WTC11 (cell line): ENCODE measurements at regions not wholly inside any gene's neighbourhood (a gene's known extent, or its start where the extent isn't known, plus 50 kb on each side); places are given as distances from the start of the nearest gene placed in this dataset.

ENCODE experiments used
- ATAC-seq: fragments of 200-7000 bp; cut with Tn5 transposase; 2 replicates; pipeline ENCODE4 v1.10.0; 2021; ENCODE audit warnings: mild to moderate bottlenecking, moderate library complexity
- CTCF ChIA-PET: fragments of 300-600 bp; sonication (Branson Sonifier 250); formaldehyde crosslinking; loops from one replicate; lab custom pipeline; 2021; ENCODE audit warnings: antibody characterized with exemption; lab: Charles Lee
- POLR2A ChIA-PET: fragments of 350-600 bp; sonication (Branson Sonifier 250); formaldehyde crosslinking; loops from one replicate; lab custom pipeline; 2021; ENCODE audit warnings: antibody characterized with exemption; lab: Charles Lee
- DNase-seq: peaks from one replicate; pipeline ENCODE4 v3.0.0; 2021; ENCODE audit warnings: low spot score
- H3K27ac Mint-ChIP-seq: 2 replicates; pipeline ENCODE4 v1.8.0; 2021; ENCODE audit warnings: mixed read lengths
- H3K27me3 Mint-ChIP-seq: 2 replicates; pipeline ENCODE4 v1.8.0; 2021; ENCODE audit warnings: low read depth, mild to moderate bottlenecking, moderate library complexity, mixed read lengths
- H3K36me3 Mint-ChIP-seq: 2 replicates; pipeline ENCODE4 v1.8.0; 2021; ENCODE audit warnings: mixed read lengths
- H3K4me1 Mint-ChIP-seq: 2 replicates; pipeline ENCODE4 v1.8.0; 2022; ENCODE audit warnings: mixed read lengths
- H3K4me3 Mint-ChIP-seq: 2 replicates; pipeline ENCODE4 v1.8.0; 2021; ENCODE audit warnings: mild to moderate bottlenecking, moderate library complexity, mixed read lengths
- H3K9me3 Mint-ChIP-seq: 2 replicates; pipeline ENCODE4 v1.8.0; 2021; ENCODE audit warnings: mixed read lengths
- AFF4 ChIP-seq: sonication (generic); formaldehyde crosslinking; IDR thresholded peaks from 2 replicates; pipeline ENCODE4 v1.8.1; 2023; ENCODE audit warnings: mild to moderate bottlenecking, missing genetic modification reagents, borderline replicate concordance
- E2F1 ChIP-seq: sonication (generic); formaldehyde crosslinking; IDR thresholded peaks from 2 replicates; pipeline ENCODE4 v1.8.0; 2022; ENCODE audit warnings: mild to moderate bottlenecking, missing genetic modification reagents
- ELF4 ChIP-seq: sonication (generic); formaldehyde crosslinking; IDR thresholded peaks from 2 replicates; pipeline ENCODE4 v1.8.1; 2022; ENCODE audit warnings: low read depth, mild to moderate bottlenecking, moderate library complexity, missing genetic modification reagents
- HMGA2 ChIP-seq: fragments of 250-450 bp; sonication (Bioruptor Pico); IDR thresholded peaks from 2 replicates; pipeline ENCODE4 v1.4.0; 2021; ENCODE audit warnings: mild to moderate bottlenecking, moderate library complexity
- JUN ChIP-seq: sonication (generic); formaldehyde crosslinking; IDR thresholded peaks from 2 replicates; pipeline ENCODE4 v1.8.0; 2023; ENCODE audit warnings: mild to moderate bottlenecking, missing genetic modification reagents
- NR2C2 ChIP-seq: sonication (generic); formaldehyde crosslinking; IDR thresholded peaks from 2 replicates; pipeline ENCODE4 v1.8.0; 2022; ENCODE audit warnings: mild to moderate bottlenecking, missing genetic modification reagents
- NR3C1 ChIP-seq: sonication (generic); formaldehyde crosslinking; conservative IDR thresholded peaks from 2 replicates; pipeline ENCODE4 v1.8.1; 2023; ENCODE audit warnings: low read depth, mild to moderate bottlenecking, missing genetic modification reagents
- PREB ChIP-seq: sonication (generic); formaldehyde crosslinking; IDR thresholded peaks from 2 replicates; pipeline ENCODE4 v1.8.1; 2022; ENCODE audit warnings: mild to moderate bottlenecking, missing genetic modification reagents, moderate library complexity, borderline replicate concordance
- RELA ChIP-seq: sonication (generic); formaldehyde crosslinking; IDR thresholded peaks from 2 replicates; pipeline ENCODE4 v1.8.1; 2022; ENCODE audit warnings: missing genetic modification reagents, mild to moderate bottlenecking, borderline replicate concordance
- ZBTB21 ChIP-seq: sonication (generic); formaldehyde crosslinking; IDR thresholded peaks from 2 replicates; pipeline ENCODE4 v1.8.1; 2023; ENCODE audit warnings: mild to moderate bottlenecking, missing genetic modification reagents, borderline replicate concordance
- ZNF219 ChIP-seq: sonication (generic); formaldehyde crosslinking; IDR thresholded peaks from 2 replicates; pipeline ENCODE4 v1.8.0; 2023; ENCODE audit warnings: missing genetic modification reagents, mild to moderate bottlenecking, borderline replicate concordance
- ZNF232 ChIP-seq: sonication (generic); formaldehyde crosslinking; IDR thresholded peaks from 2 replicates; pipeline ENCODE4 v1.8.0; 2022; ENCODE audit warnings: mild to moderate bottlenecking, missing genetic modification reagents
- ZNF416 ChIP-seq: fragments of 250-450 bp; sonication (Bioruptor Pico); IDR thresholded peaks from 2 replicates; pipeline ENCODE4 v1.9.0; 2021; ENCODE audit warnings: mild to moderate bottlenecking, inconsistent platforms
- ZSCAN18 ChIP-seq: fragments of 250-450 bp; sonication (Bioruptor Pico); IDR thresholded peaks from 2 replicates; pipeline ENCODE4 v2.1.2; 2022; ENCODE audit warnings: mild to moderate bottlenecking, moderate library complexity
- TF ChIP-seq, protein P1 (sequence below): sonication (generic); formaldehyde crosslinking; conservative IDR thresholded peaks from 2 replicates; pipeline ENCODE4 v1.8.1; 2023; ENCODE audit warnings: mild to moderate bottlenecking, low read depth, missing genetic modification reagents, moderate library complexity
- TF ChIP-seq, protein P2 (sequence below): sonication (generic); formaldehyde crosslinking; IDR thresholded peaks from 2 replicates; pipeline ENCODE4 v1.8.1; 2022; ENCODE audit warnings: low read depth, missing genetic modification reagents, borderline replicate concordance
- TF ChIP-seq, protein P3 (sequence below): sonication (generic); formaldehyde crosslinking; IDR thresholded peaks from 2 replicates; pipeline ENCODE4 v1.8.0; 2023; ENCODE audit warnings: missing genetic modification reagents
- TF ChIP-seq, protein P4 (sequence below): sonication (generic); formaldehyde crosslinking; IDR thresholded peaks from 2 replicates; pipeline ENCODE4 v1.8.0; 2023; ENCODE audit warnings: missing genetic modification reagents, mild to moderate bottlenecking, borderline replicate concordance

DNA sequence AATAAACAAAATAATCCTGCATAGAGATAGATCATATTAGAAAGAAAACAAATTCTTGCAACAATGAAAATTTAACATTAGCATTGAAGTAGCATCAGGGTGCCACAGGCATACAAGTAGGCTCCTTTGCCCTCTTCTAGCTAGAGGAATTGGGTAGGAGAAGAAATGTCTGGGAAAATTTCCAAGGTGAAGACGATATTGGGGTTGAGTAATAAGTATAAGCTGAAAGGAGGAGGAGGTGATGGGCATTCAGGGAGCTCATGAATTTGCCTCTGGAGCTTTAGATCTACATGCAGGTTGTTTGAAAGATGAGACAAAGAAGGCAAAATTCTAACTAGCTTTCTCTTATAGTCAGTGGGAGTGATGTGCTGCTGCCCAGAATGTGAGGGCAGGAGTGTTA is 504.9 kb downstream of the CCDC85A start:
- DNase-seq, result no peak
- ChIA-PET CTCF (interaction anchor here (0.9 kb wide), 1 partner anchor 212 kb away, joined by 3 read pairs; no protein-coding TSS in a partner anchor), POLR2A (no interaction called here)
- Mint-ChIP-seq H3K27me3 (no peaks in the 10 kb centered on the region), H3K9me3 (peaks cover 9% of the 10 kb centered on the region; the same call in 1 of the 2 replicates), H3K4me3 (no peak overlapping the region), H3K4me1 (peaks cover 3% of the 10 kb centered on the region; the same call in 1 of the 2 replicates), H3K27ac (no peak overlapping the region), H3K36me3 (no peaks in the 10 kb centered on the region)
- ATAC-seq, result no peak
- no peak for TF ChIP-seq ELF4 (CRISPR knock-in tag)
- no peak for TF ChIP-seq AFF4 (CRISPR knock-in tag)
- TF ChIP-seq, protein P1, sequence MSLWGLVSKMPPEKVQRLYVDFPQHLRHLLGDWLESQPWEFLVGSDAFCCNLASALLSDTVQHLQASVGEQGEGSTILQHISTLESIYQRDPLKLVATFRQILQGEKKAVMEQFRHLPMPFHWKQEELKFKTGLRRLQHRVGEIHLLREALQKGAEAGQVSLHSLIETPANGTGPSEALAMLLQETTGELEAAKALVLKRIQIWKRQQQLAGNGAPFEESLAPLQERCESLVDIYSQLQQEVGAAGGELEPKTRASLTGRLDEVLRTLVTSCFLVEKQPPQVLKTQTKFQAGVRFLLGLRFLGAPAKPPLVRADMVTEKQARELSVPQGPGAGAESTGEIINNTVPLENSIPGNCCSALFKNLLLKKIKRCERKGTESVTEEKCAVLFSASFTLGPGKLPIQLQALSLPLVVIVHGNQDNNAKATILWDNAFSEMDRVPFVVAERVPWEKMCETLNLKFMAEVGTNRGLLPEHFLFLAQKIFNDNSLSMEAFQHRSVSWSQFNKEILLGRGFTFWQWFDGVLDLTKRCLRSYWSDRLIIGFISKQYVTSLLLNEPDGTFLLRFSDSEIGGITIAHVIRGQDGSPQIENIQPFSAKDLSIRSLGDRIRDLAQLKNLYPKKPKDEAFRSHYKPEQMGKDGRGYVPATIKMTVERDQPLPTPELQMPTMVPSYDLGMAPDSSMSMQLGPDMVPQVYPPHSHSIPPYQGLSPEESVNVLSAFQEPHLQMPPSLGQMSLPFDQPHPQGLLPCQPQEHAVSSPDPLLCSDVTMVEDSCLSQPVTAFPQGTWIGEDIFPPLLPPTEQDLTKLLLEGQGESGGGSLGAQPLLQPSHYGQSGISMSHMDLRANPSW (CRISPR knock-in tag), result no peak
- no peak for TF ChIP-seq PREB (CRISPR knock-in tag)
- TF ChIP-seq RELA (CRISPR knock-in tag), result no peak
- no peak for TF ChIP-seq NR2C2 (CRISPR knock-in tag)
- TF ChIP-seq ZSCAN18 (CRISPR knock-in tag), result no peak
- TF ChIP-seq HMGA2 (CRISPR knock-in tag), result no peak
- TF ChIP-seq ZNF416 (CRISPR knock-in tag), result no peak
- TF ChIP-seq ZNF219 (CRISPR knock-in tag), result no peak
- TF ChIP-seq, protein P2, sequence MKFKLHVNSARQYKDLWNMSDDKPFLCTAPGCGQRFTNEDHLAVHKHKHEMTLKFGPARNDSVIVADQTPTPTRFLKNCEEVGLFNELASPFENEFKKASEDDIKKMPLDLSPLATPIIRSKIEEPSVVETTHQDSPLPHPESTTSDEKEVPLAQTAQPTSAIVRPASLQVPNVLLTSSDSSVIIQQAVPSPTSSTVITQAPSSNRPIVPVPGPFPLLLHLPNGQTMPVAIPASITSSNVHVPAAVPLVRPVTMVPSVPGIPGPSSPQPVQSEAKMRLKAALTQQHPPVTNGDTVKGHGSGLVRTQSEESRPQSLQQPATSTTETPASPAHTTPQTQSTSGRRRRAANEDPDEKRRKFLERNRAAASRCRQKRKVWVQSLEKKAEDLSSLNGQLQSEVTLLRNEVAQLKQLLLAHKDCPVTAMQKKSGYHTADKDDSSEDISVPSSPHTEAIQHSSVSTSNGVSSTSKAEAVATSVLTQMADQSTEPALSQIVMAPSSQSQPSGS (CRISPR knock-in tag), result no peak
- no peak for TF ChIP-seq JUN (CRISPR knock-in tag)
- TF ChIP-seq NR3C1 (CRISPR knock-in tag), result no peak
- TF ChIP-seq, protein P3, sequence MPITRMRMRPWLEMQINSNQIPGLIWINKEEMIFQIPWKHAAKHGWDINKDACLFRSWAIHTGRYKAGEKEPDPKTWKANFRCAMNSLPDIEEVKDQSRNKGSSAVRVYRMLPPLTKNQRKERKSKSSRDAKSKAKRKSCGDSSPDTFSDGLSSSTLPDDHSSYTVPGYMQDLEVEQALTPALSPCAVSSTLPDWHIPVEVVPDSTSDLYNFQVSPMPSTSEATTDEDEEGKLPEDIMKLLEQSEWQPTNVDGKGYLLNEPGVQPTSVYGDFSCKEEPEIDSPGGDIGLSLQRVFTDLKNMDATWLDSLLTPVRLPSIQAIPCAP, result no peak
- TF ChIP-seq ZNF232, result no peak
- TF ChIP-seq ZBTB21 (CRISPR knock-in tag), result no peak
- no peak for TF ChIP-seq E2F1
- TF ChIP-seq, protein P4, sequence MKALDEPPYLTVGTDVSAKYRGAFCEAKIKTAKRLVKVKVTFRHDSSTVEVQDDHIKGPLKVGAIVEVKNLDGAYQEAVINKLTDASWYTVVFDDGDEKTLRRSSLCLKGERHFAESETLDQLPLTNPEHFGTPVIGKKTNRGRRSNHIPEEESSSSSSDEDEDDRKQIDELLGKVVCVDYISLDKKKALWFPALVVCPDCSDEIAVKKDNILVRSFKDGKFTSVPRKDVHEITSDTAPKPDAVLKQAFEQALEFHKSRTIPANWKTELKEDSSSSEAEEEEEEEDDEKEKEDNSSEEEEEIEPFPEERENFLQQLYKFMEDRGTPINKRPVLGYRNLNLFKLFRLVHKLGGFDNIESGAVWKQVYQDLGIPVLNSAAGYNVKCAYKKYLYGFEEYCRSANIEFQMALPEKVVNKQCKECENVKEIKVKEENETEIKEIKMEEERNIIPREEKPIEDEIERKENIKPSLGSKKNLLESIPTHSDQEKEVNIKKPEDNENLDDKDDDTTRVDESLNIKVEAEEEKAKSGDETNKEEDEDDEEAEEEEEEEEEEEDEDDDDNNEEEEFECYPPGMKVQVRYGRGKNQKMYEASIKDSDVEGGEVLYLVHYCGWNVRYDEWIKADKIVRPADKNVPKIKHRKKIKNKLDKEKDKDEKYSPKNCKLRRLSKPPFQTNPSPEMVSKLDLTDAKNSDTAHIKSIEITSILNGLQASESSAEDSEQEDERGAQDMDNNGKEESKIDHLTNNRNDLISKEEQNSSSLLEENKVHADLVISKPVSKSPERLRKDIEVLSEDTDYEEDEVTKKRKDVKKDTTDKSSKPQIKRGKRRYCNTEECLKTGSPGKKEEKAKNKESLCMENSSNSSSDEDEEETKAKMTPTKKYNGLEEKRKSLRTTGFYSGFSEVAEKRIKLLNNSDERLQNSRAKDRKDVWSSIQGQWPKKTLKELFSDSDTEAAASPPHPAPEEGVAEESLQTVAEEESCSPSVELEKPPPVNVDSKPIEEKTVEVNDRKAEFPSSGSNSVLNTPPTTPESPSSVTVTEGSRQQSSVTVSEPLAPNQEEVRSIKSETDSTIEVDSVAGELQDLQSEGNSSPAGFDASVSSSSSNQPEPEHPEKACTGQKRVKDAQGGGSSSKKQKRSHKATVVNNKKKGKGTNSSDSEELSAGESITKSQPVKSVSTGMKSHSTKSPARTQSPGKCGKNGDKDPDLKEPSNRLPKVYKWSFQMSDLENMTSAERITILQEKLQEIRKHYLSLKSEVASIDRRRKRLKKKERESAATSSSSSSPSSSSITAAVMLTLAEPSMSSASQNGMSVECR (CRISPR knock-in tag), result no peak
